ENCODE measurements at regions not wholly inside any gene's neighbourhood (a gene's known extent, or its start where the extent isn't known, plus 50 kb on each side); places are given as distances from the start of the nearest gene placed in this dataset.

GRCh38 chr14:87171141-87171540 lies 821.8 kb downstream of the GALC start:
- TF ChIP-seq CTCF (IDR thresholded peaks at IDR 0.05): no peak
- TF ChIP-seq POLR2A (IDR thresholded peaks at IDR 0.05; ENCODE audit: low read depth): no peak
- TF ChIP-seq POLR2AphosphoS5 (IDR thresholded peaks at IDR 0.05): no peak
